ENCODE measurements at regions not wholly inside any gene's neighbourhood (a gene's known extent, or its start where the extent isn't known, plus 50 kb on each side); places are given as distances from the start of the nearest gene placed in this dataset.

- ATAC-seq (no peak), DNase-seq (no peak)
- no peaks in the 10 kb centered on the region for H3K36me3 ChIP-seq
- H3K27me3 ChIP-seq = no peaks in the 10 kb centered on the region
- no peaks in the 10 kb centered on the region for H3K4me1 ChIP-seq
- in situ Hi-C loops (cut with MboI; ENCODE audit: low sequenced_read_pairs in 4 of 4) (no loop called here), intact Hi-C loops (cut with DNase I; ENCODE audit: low total_unique reads) (no loop called here)
- H3K9me3 ChIP-seq = no peaks in the 10 kb centered on the region
- no peak for TF ChIP-seq CTCF (IDR thresholded peaks at IDR 0.05 in 4 of 5, conservative IDR thresholded peaks at IDR 0.05 in 1 of 5)
- TF ChIP-seq POLR2A (IDR thresholded peaks at IDR 0.05) = no peak
- no peak overlapping the region for H3K4me3 ChIP-seq
- no peak overlapping the region for H3K27ac ChIP-seq
These were observed 1058.2 kb downstream of the PCDH9 start for GRCh38 chr13:66171920-66172319.

GRCh38 chr13:66162470-66162869 is 1067.7 kb downstream of the PCDH9 start:
- Histone ChIP-seq H3K36me3 (no peaks in the 10 kb centered on the region), H3K4me1 (no peaks in the 10 kb centered on the region), H3K9me3 (no peaks in the 10 kb centered on the region), H3K27ac (no peak overlapping the region), H3K4me3 (no peak overlapping the region), H3K27me3 (no peaks in the 10 kb centered on the region)
- intact Hi-C loops (cut with DNase I; ENCODE audit: low total_unique reads) (no loop called here), in situ Hi-C loops (cut with MboI; ENCODE audit: low sequenced_read_pairs in 4 of 4) (no loop called here)
- no peak for ATAC-seq
- no peak for DNase-seq
- TF ChIP-seq POLR2A (IDR thresholded peaks at IDR 0.05) (no peak), CTCF (IDR thresholded peaks at IDR 0.05 in 4 of 5, conservative IDR thresholded peaks at IDR 0.05 in 1 of 5) (no peak)

- no peaks in the 10 kb centered on the region for H3K4me1 ChIP-seq
- in situ Hi-C loops (cut with MboI; ENCODE audit: low sequenced_read_pairs in 4 of 4) = no loop called here
- no peak for TF ChIP-seq CTCF (IDR thresholded peaks at IDR 0.05 in 4 of 5, conservative IDR thresholded peaks at IDR 0.05 in 1 of 5)
- TF ChIP-seq POLR2A (IDR thresholded peaks at IDR 0.05) = no peak
- ATAC-seq = no peak
- no peak overlapping the region for H3K27ac ChIP-seq
- H3K9me3 ChIP-seq = no peaks in the 10 kb centered on the region
- H3K36me3 ChIP-seq = no peaks in the 10 kb centered on the region
- DNase-seq = no peak
- no peaks in the 10 kb centered on the region for H3K27me3 ChIP-seq
- intact Hi-C loops (cut with DNase I; ENCODE audit: low total_unique reads) = no loop called here
- H3K4me3 ChIP-seq = no peak overlapping the region
These were observed 1070.6 kb downstream of the PCDH9 start for GRCh38 chr13:66159511-66159910.

GRCh38 chr13:66154976-66155375 is 1075.2 kb downstream of the PCDH9 start:
- H3K9me3 ChIP-seq = no peaks in the 10 kb centered on the region
- no peak overlapping the region for H3K4me3 ChIP-seq
- in situ Hi-C loops (cut with MboI; ENCODE audit: low sequenced_read_pairs in 4 of 4) = no loop called here
- TF ChIP-seq CTCF (IDR thresholded peaks at IDR 0.05 in 4 of 5, conservative IDR thresholded peaks at IDR 0.05 in 1 of 5) (no peak), POLR2A (IDR thresholded peaks at IDR 0.05) (no peak)
- H3K27me3 ChIP-seq = no peaks in the 10 kb centered on the region
- no peak overlapping the region for H3K27ac ChIP-seq
- no peaks in the 10 kb centered on the region for H3K4me1 ChIP-seq
- ATAC-seq (no peak), DNase-seq (no peak)
- no peaks in the 10 kb centered on the region for H3K36me3 ChIP-seq
- intact Hi-C loops (cut with DNase I; ENCODE audit: low total_unique reads) = no loop called here

GRCh38 chr13:66154354-66154753 is 1075.8 kb downstream of the PCDH9 start:
- H3K27ac ChIP-seq = no peak overlapping the region
- H3K4me1 ChIP-seq = no peaks in the 10 kb centered on the region
- no peaks in the 10 kb centered on the region for H3K36me3 ChIP-seq
- ATAC-seq (no peak), DNase-seq (no peak)
- H3K27me3 ChIP-seq = no peaks in the 10 kb centered on the region
- no peaks in the 10 kb centered on the region for H3K9me3 ChIP-seq
- H3K4me3 ChIP-seq = no peak overlapping the region
- in situ Hi-C loops (cut with MboI; ENCODE audit: low sequenced_read_pairs in 4 of 4) (no loop called here), intact Hi-C loops (cut with DNase I; ENCODE audit: low total_unique reads) (no loop called here)
- TF ChIP-seq POLR2A (IDR thresholded peaks at IDR 0.05) (no peak), CTCF (IDR thresholded peaks at IDR 0.05 in 4 of 5, conservative IDR thresholded peaks at IDR 0.05 in 1 of 5) (no peak)

All from gastrocnemius medialis (tissue), 4 donors.